HFF-Myc (cell line): ENCODE measurements at regions not wholly inside any gene's neighbourhood (a gene's known extent, or its start where the extent isn't known, plus 50 kb on each side); places are given as distances from the start of the nearest gene placed in this dataset.
"Not testable (repeated sequence)": the region's sequence is repeated elsewhere in the genome, so short reads cannot be mapped to it uniquely, and the experiment has no call there.

Experiments
- DNase-seq: peaks from one replicate; pipeline ENCODE4 v3.0.0-alpha.2; 2011; ENCODE audit warnings: low read depth; ENCODE audit errors: extremely low read depth
- H3K4me3 ChIP-seq: replicated peaks from 2 replicates; pipeline ENCODE4 v1.5.1; 2011; ENCODE audit warnings: low read depth, mild to moderate bottlenecking, control low read depth, low read length
- TF ChIP-seq, protein P1 (sequence below): IDR thresholded peaks from 2 replicates; pipeline ENCODE4 v1.5.1; 2012; ENCODE audit warnings: mild to moderate bottlenecking, low read depth, low read length, control low read depth; ENCODE audit errors: missing control alignments

DNA sequence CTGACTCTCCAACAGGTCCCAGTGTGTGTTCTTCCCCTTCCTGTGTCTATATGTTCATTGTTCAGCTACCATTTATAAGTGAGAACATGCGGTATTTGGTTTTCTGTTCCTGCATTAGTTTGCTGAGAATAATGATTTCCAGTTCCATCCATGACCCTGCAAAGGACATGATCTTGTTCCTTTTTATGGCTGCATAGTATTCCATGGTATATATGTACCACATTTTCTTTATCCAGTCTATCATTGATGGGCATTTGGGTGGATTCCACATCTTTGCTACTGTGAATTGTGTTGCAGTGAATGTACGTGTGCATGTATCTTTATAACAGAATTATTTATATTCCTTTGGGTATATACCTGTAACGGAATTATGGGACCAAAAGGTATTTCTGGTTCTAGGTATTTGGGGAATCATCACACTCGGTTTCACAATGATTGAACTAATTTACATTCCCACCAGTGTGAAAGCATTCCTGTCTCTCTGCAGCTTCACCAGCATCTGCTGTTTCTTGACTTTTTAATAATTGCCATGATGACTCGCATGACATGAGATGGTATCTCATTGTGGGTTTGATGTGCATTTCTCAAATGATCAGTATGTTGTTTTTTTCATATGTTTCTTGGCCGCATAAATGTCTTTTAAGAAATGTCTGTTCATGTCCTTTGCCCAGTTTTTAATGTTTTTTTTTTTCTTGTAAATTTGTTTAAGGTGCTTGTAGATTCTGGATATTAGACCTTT is 60.2 kb downstream of the LSMEM1 start:
- TF ChIP-seq, protein P1, sequence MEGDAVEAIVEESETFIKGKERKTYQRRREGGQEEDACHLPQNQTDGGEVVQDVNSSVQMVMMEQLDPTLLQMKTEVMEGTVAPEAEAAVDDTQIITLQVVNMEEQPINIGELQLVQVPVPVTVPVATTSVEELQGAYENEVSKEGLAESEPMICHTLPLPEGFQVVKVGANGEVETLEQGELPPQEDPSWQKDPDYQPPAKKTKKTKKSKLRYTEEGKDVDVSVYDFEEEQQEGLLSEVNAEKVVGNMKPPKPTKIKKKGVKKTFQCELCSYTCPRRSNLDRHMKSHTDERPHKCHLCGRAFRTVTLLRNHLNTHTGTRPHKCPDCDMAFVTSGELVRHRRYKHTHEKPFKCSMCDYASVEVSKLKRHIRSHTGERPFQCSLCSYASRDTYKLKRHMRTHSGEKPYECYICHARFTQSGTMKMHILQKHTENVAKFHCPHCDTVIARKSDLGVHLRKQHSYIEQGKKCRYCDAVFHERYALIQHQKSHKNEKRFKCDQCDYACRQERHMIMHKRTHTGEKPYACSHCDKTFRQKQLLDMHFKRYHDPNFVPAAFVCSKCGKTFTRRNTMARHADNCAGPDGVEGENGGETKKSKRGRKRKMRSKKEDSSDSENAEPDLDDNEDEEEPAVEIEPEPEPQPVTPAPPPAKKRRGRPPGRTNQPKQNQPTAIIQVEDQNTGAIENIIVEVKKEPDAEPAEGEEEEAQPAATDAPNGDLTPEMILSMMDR = no peak

DNA sequence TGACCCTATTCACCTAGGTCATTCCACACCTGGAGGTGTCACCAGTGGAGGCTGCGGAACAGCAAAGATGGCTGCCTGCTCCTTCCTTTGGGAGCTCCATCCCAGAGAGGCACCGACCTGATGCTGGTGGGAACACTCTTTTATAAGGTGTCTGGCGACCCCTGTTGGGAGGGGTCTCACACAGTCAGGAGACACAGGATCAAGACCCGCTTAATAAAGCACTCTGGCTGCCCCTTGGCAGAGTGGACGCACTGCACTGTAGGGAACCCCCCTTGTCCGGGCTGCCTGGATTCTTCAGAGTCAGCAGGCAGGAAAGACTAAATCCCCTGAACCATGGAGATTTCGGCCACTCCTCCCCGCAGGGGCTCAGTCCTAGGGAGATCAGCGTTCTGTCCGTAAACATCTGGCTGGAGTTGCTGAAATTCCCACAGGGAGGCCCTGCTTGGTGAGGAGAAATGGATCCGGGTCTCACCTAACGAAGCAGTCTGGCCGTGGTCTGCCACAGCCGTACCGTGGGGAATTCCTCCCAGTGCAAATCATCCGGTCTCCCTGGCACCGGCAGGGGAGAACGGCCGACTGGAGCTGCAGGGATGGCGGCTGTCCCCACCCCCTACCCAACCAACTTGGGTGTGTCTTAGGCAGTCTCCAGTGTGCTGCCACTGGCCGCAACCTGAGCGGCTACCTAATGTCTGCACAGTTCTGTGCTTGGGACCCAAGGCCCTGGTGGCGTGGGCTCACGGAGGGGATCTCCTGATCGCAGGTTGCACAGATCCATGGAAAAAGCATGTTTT is 66.1 kb downstream of the LSMEM1 start:
- no peak overlapping the region for H3K4me3 ChIP-seq
- DNase-seq = no peak
- TF ChIP-seq, protein P1 = peak; percentile 9

More for the DNA sequence above, 60.2 kb downstream of the LSMEM1 start:
- no peak for DNase-seq
- no peak overlapping the region for H3K4me3 ChIP-seq

DNA sequence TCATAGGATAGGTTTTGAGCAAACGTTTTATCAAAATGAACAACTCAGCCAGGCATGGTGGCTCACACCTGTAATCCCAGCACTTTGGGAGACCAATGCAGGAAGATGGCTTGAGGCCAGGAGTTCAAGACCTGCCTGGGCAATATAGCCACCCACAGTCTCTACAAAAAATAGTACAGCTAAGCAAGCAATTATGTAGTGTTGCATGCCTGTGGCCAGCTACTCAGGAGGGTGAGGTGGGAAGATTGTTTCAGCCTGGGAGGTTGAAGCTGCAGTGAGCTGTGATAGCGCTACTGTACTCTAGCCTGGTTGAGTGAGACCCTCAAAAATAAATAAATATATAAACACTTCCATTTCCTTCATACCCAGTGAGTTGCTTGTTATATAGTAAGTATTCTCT is 67.1 kb downstream of the LSMEM1 start:
- TF ChIP-seq, protein P1 = no peak
- no peak overlapping the region for H3K4me3 ChIP-seq
- DNase-seq = no peak

DNA sequence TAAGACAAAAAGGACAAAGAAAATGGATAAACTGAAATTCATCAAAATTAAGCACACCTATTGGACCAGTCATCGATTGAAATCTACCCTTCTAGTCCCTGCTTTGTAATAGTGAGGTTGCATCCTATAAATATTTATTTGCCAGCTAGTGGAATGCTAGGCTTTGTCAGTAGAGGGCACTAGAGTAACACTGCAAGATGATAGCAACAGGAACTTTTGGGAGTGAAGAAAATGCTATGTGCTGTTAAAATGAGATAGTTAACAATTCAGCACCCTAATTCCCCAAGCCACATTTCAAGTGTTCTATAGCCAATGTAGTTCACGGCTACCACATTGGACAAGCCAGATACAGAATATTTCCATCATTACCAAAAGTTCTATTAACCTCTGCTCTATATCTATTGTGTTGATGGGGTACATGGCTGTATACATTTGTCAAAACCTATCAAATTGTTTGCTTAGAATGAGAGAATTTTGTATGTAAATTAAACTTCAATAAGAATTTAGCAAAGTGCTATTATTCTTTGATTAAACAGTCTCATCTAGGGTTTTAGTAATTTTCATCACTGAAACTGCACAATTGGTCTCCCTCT is 69.8 kb downstream of the LSMEM1 start:
- peak; percentile 45 for DNase-seq
- TF ChIP-seq, protein P1 = peak; percentile 85

DNA sequence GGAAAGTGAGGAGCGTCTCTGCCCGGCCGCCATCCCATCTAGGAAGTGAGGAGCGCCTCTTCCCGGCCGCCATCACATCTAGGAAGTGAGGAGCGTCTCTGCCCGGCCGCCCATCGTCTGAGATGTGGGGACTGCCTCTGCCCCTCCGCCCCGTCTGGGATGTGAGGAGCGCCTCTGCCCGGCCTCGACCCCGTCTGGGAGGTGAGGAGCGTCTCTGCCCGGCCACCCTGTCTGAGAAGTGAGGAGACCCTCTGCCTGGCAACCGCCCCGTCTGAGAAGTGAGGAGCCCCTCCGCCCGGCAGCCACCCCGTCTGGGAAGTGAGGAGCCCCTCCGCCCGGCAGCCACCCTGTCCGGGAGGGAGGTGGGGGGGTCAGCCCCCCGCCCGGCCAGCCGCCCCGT is 70.7 kb downstream of the LSMEM1 start:
- not testable (repeated sequence) for DNase-seq, H3K4me3 ChIP-seq

More for the DNA sequence above, 69.8 kb downstream of the LSMEM1 start:
- no peak overlapping the region for H3K4me3 ChIP-seq

DNA sequence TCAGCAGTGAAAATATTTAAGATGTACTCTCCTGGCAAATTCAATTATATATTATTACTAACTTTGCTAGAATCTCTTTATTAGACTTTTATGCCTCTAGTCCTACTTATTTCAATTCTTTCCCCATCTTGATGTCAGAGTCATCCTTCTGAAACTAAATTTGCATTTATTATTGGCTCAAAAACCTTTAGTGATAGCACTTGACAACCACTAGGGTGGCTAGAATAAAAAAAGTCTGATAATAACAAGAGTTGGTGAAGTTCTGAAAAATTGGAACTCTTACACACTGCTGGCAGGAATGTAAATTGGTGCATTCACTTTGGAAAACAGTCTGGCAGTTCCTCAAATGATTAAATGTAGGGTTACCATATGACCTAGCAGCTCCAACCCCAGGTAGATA is 73.8 kb downstream of the LSMEM1 start:
- TF ChIP-seq, protein P1 = no peak
- no peak for DNase-seq
- no peak overlapping the region for H3K4me3 ChIP-seq

DNA sequence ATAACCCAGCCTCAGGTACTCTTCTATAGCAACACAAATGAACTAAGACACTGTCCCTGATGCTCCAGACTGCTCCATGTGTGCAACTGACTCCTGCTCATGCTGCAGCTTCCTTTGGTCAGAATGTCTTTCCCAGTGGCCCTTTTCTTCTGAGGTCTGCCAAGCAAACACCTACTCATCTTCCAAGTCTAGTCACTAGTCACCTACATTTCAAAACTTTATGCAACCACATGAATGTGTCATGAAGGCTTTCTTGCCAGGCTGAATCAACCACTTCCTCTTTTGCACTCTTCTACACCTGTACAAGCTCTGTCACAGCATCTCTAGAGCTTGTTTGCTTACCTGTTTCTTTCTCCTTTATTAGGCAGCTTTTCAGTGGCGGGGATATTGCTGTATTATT is 75.8 kb downstream of the LSMEM1 start:
- DNase-seq = no peak
- no peak overlapping the region for H3K4me3 ChIP-seq
- TF ChIP-seq, protein P1 = no peak
